K562 (cell line): ENCODE measurements at regions not wholly inside any gene's neighbourhood (a gene's known extent, or its start where the extent isn't known, plus 50 kb on each side); places are given as distances from the start of the nearest gene placed in this dataset.

Experiments used
- ATAC-seq: fragments of 200-7000 bp; cut with Tn5 transposase; 3 replicates; pipeline ENCODE4 v1.9.1; 2020; ENCODE audit warnings: moderate library complexity
- BruUV-seq: library from RNA; stranded (reverse); fragments of 400-500 nt; replicated peaks from 2 replicates; lab custom pipeline; 2021; lab: Mats Ljungman, UMichigan
- CTCF ChIA-PET: fragments of 300-600 bp; formaldehyde crosslinking; extraction: SDS; loops from one replicate; lab custom pipeline; 2021; ENCODE audit warnings: low intra/inter-chr PET ratio; lab: Yijun Ruan, JAX
- POLR2A ChIA-PET: fragments of 300-600, 350-650 bp; sonication (Branson Sonifier 250); formaldehyde crosslinking; extraction: SDS; loops from one replicate; lab custom pipeline; 2021; ENCODE audit warnings: antibody characterized with exemption, inconsistent platforms; lab: Yijun Ruan, JAX
- DNase-seq, 4 experiments: peaks; one replicate each; pipeline versions ENCODE4 v3.0.0 to v3.0.0-alpha.2; 2011 to 2018; ENCODE audit warnings: low spot score in 3 of 4, mixed read lengths in 3 of 4; ENCODE audit errors: extremely low read depth in 1 of 4
- FAIRE-seq: peaks from 2 replicates; lab custom pipeline; 2011; peaks lifted over from hg19 to GRCh38; lab: Jason Lieb, UNC
- H2AFZ ChIP-seq: 2 replicates; pipeline ENCODE4 v1.6.0; 2011; ENCODE audit warnings: low read depth, low read length, control low read depth, inconsistent platforms
- H3K27ac ChIP-seq: fragments of 200-600 bp; 3 replicates; pipeline ENCODE4 v1.8.0; 2011; ENCODE audit warnings: low read depth, mild to moderate bottlenecking, control low read depth, inconsistent platforms, low read length, moderate library complexity, mixed read lengths; ENCODE audit errors: extremely low read depth
- H3K27me3 ChIP-seq, 2 experiments: fragments of 300-600 bp in 1 of 2; 2 replicates in 1 of 2; 3 replicates in 1 of 2; pipeline versions ENCODE4 v1.6.0 to v1.8.0; 2011; ENCODE audit warnings: inconsistent platforms in 2 of 2, low read length in 2 of 2, mild to moderate bottlenecking in 1 of 2, mixed read lengths in 1 of 2, moderate library complexity in 1 of 2; ENCODE audit not compliant: control insufficient read depth in 2 of 2, insufficient read depth in 2 of 2
- H3K36me3 ChIP-seq: fragments of 300-600 bp; 3 replicates; pipeline ENCODE4 v1.8.0; 2011; ENCODE audit warnings: mild to moderate bottlenecking, low read length, inconsistent platforms; ENCODE audit not compliant: control insufficient read depth, insufficient read depth
- H3K4me1 ChIP-seq, 2 experiments: fragments of 200-600 bp in 1 of 2; replicated peaks in 1 of 2; 2 replicates in 1 of 2; 3 replicates in 1 of 2; pipeline versions ENCODE4 v1.5.1 to v1.8.0; 2011; ENCODE audit warnings: inconsistent platforms in 2 of 2, low read length in 2 of 2, mild to moderate bottlenecking in 1 of 2, mixed read lengths in 1 of 2, moderate library complexity in 1 of 2; ENCODE audit not compliant: control insufficient read depth in 2 of 2, insufficient read depth in 2 of 2
- H3K4me2 ChIP-seq: 2 replicates; pipeline ENCODE4 v1.6.1; 2011; ENCODE audit warnings: low read length, control low read depth, inconsistent platforms, mixed read lengths; ENCODE audit not compliant: insufficient read depth
- H3K4me3 ChIP-seq: fragments of 200-600 bp; sonication (generic), shearing (Covaris generic); 2 replicates; pipeline ENCODE4 v1.5.1; 2016; ENCODE audit warnings: control low read depth, inconsistent platforms
- H3K79me2 ChIP-seq: fragments of 200-600 bp; 3 replicates; pipeline ENCODE4 v1.8.0; 2011; ENCODE audit warnings: low read length, inconsistent platforms; ENCODE audit not compliant: control insufficient read depth, insufficient read depth
- H3K9ac ChIP-seq, 2 experiments: 2 replicates each; pipeline versions ENCODE4 v1.6.0 to v1.6.1; 2011; ENCODE audit warnings: low read depth in 2 of 2, low read length in 2 of 2, control low read depth in 1 of 2, inconsistent platforms in 1 of 2, mild to moderate bottlenecking in 1 of 2, mixed read lengths in 1 of 2; ENCODE audit not compliant: insufficient read depth in 1 of 2
- H3K9me1 ChIP-seq: one replicate; pipeline ENCODE4 v1.6.0; 2011; ENCODE audit warnings: inconsistent platforms, mild to moderate bottlenecking, low read length, moderate library complexity; ENCODE audit not compliant: control insufficient read depth, insufficient read depth
- H3K9me3 ChIP-seq: replicated peaks from 2 replicates; pipeline ENCODE4 v1.5.1; 2011; ENCODE audit warnings: low read depth, low read length, inconsistent platforms; ENCODE audit not compliant: control insufficient read depth, insufficient read depth
- H4K20me1 ChIP-seq: replicated peaks from 2 replicates; pipeline ENCODE4 v1.6.1; 2011; ENCODE audit warnings: low read length, inconsistent platforms, mixed read lengths; ENCODE audit not compliant: control insufficient read depth, insufficient read depth
- HLTF ChIP-seq: fragments of 450-650 bp; IDR thresholded peaks from 2 replicates; pipeline ENCODE4 v1.6.1; 2016
- IRF9 ChIP-seq: fragments of 450-650 bp; IDR thresholded peaks from 2 replicates; pipeline ENCODE4 v1.6.1; 2016; ENCODE audit warnings: missing biosample characterization, missing genetic modification characterization
- KLF16 ChIP-seq: IDR thresholded peaks from 2 replicates; pipeline ENCODE4 v1.6.1; 2016; ENCODE audit warnings: antibody characterized with exemption
- RNF219 ChIP-seq: fragments of 250-450 bp; sonication (Bioruptor Pico); IDR thresholded peaks from 2 replicates; pipeline ENCODE4 v1.5.0; 2022; ENCODE audit warnings: mild to moderate bottlenecking
- ZNF140 ChIP-seq: fragments of 250-450 bp; sonication (Bioruptor Pico); IDR thresholded peaks from 2 replicates; pipeline ENCODE4 v1.8.0; 2021; ENCODE audit warnings: moderate library complexity, mild to moderate bottlenecking, inconsistent platforms
- ZNF174 ChIP-seq: fragments of 250-450 bp; sonication (Bioruptor Pico); IDR thresholded peaks from 2 replicates; pipeline ENCODE4 v1.4.0; 2020; ENCODE audit warnings: mild to moderate bottlenecking
- WGBS: fragments of 100-300 bp; shearing (Covaris generic); methylation state at CpG from one replicate; pipeline ENCODE4 v1.1.6; 2016; ENCODE audit warnings: low coverage, mixed read lengths; ENCODE audit not compliant: insufficient coverage; ENCODE audit errors: missing lambda C conversion rate; 5-methylcytosine and 5-hydroxymethylcytosine counted together
- in situ Hi-C: fragments of 300-500 bp; cut with MboI; formaldehyde crosslinking; loops from 4 replicates; pipeline ENCODE4 v1.15.0; 2018; ENCODE audit warnings: inconsistent platforms, mixed read lengths
- intact Hi-C: fragments of 100-400 bp; cut with micrococcal nuclease; formaldehyde crosslinking; loops from 2 replicates; pipeline ENCODE4 v1.14.2; 2022

- TF ChIP-seq KLF16 (no peak), RNF219 (no peak), ZNF140 (CRISPR knock-in tag) (no peak), HLTF (no peak), ZNF174 (CRISPR knock-in tag) (no peak), IRF9 (no peak)
- no peak overlapping the region for H3K27ac ChIP-seq
- no peaks in the 10 kb centered on the region for H3K9me1 ChIP-seq
- intact Hi-C loops = no loop called here
- H3K9me3 ChIP-seq = no peaks in the 10 kb centered on the region
- peaks cover 0 to 10% of the 10 kb centered on the region in 2 experiments; a peak in 1 of 5 replicates for H3K27me3 ChIP-seq
- H4K20me1 ChIP-seq = no peaks in the 10 kb centered on the region
- ChIA-PET POLR2A (no interaction called here), CTCF (no interaction called here)
- H3K9ac ChIP-seq = no peak overlapping the region
- no peaks in the 10 kb centered on the region for H3K79me2 ChIP-seq
- H2AFZ ChIP-seq = no peak overlapping the region
- 0% methylated on average over 1 of the region's 3 CpGs for WGBS
- no peaks in the 10 kb centered on the region for H3K36me3 ChIP-seq
- ATAC-seq (no peak), DNase-seq (no peak), FAIRE-seq (no peak)
- H3K4me1 ChIP-seq = no peaks in the 10 kb centered on the region
- no TSS peak for BruUV-seq
- no peak overlapping the region for H3K4me2 ChIP-seq
- in situ Hi-C loops = no loop called here
- no peak overlapping the region for H3K4me3 ChIP-seq
Observed at GRCh38 chr9:89811356-89811755, 206.5 kb downstream of the GADD45G start.
